LNCaP clone FGC (cell line): ENCODE measurements at regions not wholly inside any gene's neighbourhood (a gene's known extent, or its start where the extent isn't known, plus 50 kb on each side); places are given as distances from the start of the nearest gene placed in this dataset.
"Not testable (repeated sequence)": the region's sequence is repeated elsewhere in the genome, so short reads cannot be mapped to it uniquely, and the experiment has no call there.

ENCODE experiments used
- DNase-seq: peaks from one replicate; pipeline ENCODE4 v3.0.0-alpha.2; 2011; ENCODE audit warnings: low read depth
- H3K4me3 ChIP-seq: 2 replicates; pipeline ENCODE4 v1.5.1; 2011; ENCODE audit warnings: mild to moderate bottlenecking, low read depth, low read length, control low read depth
- TF ChIP-seq, protein P1 (sequence below): IDR thresholded peaks from 2 replicates; pipeline ENCODE4 v1.5.1; 2012; ENCODE audit warnings: mild to moderate bottlenecking; ENCODE audit not compliant: control insufficient read depth, insufficient read depth; ENCODE audit errors: extremely low read depth

DNA sequence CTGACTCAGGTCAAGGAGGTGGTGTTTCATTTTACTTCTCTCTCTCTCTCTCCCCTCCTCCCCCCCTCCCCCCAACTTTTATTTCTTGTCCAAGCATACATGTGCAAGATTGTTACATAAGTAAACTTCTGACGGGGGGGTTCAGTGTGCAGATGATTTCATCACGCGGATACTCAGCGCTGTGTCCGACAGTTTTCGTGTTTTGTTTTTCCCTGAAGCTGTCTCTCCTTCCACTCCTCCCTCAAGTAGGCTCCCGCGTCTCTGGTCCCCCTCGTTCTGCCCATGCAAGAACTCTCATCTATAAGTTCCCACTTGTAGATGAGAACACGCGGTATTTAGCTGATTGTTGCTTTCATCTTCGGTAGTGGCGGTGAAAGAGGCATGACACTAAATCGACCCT is 111.0 kb upstream of the ANKRD30BL start:
- no peak for DNase-seq
- TF ChIP-seq, protein P1, sequence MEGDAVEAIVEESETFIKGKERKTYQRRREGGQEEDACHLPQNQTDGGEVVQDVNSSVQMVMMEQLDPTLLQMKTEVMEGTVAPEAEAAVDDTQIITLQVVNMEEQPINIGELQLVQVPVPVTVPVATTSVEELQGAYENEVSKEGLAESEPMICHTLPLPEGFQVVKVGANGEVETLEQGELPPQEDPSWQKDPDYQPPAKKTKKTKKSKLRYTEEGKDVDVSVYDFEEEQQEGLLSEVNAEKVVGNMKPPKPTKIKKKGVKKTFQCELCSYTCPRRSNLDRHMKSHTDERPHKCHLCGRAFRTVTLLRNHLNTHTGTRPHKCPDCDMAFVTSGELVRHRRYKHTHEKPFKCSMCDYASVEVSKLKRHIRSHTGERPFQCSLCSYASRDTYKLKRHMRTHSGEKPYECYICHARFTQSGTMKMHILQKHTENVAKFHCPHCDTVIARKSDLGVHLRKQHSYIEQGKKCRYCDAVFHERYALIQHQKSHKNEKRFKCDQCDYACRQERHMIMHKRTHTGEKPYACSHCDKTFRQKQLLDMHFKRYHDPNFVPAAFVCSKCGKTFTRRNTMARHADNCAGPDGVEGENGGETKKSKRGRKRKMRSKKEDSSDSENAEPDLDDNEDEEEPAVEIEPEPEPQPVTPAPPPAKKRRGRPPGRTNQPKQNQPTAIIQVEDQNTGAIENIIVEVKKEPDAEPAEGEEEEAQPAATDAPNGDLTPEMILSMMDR = no peak
- H3K4me3 ChIP-seq = no peak overlapping the region

DNA sequence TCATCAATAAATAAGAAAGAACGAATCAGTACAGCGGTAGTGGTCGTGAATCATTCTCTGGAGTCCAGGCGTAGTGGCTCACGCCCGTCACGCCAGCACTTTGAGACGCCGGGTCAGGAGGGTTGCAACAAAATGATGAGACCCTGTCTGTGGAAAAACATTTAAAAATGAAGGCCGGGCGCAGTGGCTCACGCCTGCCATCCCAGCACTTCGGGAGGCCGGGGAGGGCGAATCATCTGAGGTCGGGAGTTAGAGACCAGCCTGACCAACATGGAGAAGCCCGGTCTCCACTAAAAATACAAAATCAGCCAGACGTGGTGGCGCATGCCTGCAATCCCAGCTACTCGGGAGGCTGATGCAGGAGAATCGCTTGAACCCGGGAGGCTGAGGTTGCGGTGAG is 111.8 kb upstream of the ANKRD30BL start:
- not testable (repeated sequence) for DNase-seq, H3K4me3 ChIP-seq

DNA sequence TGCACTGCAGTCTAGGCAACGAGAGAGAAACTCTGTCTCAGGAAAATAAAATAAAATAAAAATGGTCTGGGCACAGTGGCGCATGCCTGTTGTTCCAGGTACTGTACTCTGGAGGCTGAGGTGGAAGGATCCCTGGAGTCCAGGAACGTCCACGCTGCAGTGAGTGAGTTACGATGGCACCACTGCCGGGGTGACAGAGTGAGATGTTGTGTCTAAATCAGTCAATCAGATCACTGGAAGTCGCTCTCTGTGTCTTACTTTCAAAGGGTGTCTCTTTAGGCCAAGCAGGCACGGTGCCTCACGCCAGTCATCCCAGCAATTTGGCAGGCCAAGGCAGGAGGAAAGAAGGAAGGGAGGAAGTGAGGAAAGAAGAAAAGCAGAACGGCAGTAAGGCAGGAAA is 112.2 kb upstream of the ANKRD30BL start:
- no peak overlapping the region for H3K4me3 ChIP-seq
- no peak for DNase-seq
- TF ChIP-seq, protein P1 = no peak

DNA sequence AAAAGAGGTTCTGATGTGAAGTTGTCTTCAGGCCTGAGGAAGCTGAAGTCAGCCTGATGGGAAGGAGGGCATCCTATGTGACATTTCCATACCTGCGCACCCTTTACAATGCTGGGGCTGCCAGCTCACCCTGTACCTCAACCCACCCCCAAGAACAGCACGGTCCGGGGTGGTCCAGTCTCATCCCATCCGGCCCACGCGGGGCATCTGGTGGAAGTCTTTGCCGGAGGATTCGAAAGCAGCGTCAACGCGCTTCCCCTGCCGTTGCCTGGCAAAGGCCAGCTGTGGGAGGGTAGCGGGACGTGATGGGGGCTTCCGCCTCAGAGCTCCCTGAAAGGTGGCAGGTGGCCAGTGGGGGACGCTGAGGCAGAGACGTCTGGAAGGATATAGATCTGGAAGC is 113.6 kb upstream of the ANKRD30BL start:
- no peak overlapping the region for H3K4me3 ChIP-seq
- no peak for DNase-seq
- TF ChIP-seq, protein P1 = no peak

DNA sequence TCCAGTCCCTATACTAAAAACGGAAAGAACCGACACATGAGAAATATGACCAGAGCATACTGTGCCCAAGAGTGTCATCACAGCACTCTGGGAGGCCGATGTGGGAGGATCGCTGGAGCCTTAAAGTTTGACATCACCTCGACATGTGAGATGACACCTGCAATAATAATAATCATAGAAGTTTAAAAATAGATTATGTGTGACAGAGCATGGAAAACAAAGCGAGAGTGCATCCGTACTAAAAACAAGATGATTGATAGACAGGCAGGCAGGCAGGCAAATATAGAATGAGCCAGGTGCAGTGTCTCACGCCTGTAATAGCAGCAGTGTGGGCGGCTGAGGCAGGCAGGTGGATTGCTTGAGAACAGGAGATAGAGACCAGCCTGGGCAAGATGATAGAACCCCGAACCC is 114.8 kb upstream of the ANKRD30BL start:
- TF ChIP-seq, protein P1 = no peak
- no peak for DNase-seq
- no peak overlapping the region for H3K4me3 ChIP-seq

DNA sequence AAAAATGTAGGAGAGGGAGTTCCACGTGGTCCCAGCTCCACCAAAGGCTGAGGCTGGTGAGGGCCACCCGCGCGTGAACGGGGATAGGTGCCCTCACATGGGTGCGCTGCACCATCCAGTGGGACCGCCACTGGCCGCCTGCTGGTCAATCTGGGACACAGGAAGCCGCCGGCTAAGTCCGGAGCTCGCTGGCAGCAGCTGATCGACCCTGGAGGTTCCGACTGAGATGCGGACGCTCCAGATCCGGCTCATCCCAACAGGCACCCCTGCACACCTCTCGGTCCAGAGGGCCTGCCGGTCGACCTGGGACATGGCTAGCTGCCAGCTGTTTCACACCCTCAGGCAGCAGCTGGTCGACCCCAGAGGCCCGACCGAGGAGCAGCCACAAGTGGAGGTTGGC is 116.5 kb upstream of the ANKRD30BL start:
- H3K4me3 ChIP-seq = no peak overlapping the region
- no peak for DNase-seq
- TF ChIP-seq, protein P1 = no peak

DNA sequence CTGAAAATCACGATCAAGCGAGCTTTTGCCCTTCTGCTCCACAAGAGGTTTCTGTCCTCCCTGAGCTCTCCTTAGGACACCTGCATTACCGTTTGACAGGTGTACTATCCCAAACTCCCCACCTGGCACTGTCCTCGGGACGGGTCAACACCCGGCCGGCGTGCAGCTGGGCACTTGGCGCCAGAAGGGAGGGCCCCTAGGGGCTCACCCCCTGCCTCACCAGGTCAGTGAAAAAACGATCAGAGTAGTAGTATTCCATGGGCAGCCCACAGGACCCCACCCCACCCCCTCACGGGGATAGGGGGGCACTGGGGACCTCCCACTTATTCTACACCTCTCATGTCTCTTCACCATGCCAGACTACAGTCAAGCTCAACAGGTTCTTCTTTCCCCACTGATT is 117.6 kb upstream of the ANKRD30BL start:
- no peak overlapping the region for H3K4me3 ChIP-seq
- no peak for DNase-seq
- TF ChIP-seq, protein P1 = no peak

DNA sequence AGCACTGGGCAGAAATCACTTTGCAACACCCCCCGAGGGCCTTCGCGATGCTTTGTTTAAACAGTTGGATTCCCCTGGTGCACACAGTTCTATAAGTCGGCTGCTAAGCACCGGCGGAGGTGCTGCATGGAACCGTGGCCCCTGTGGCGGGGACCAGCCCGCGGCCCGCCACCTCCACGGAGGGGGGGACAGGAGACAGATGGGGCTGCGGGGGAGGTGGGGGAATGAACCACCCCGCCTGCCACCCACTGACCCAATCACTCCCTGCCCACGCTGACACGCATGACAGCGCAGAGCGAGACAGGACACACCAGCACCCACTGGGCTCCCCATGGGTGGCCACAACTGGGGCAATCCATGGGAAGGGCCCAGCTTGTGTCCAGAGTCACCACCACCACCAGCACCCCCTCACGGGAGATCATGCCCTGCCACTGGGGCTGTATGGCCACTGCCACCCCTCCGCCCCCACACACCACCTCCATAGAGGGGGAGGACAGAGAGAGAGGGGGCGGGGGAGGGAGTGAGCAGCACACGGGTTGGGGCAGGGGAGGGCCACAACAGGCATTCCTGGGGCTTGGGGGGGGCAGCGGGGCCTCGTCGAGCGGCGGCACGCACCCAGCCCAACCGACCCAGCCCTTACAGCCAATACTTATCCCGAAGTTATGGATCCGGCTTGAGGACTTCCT is 118.3 kb upstream of the ANKRD30BL start:
- TF ChIP-seq, protein P1 = no peak

More for the DNA sequence above, 118.3 kb upstream of the ANKRD30BL start:
- no peak overlapping the region for H3K4me3 ChIP-seq
- DNase-seq = no peak
